ENCODE measurements at regions not wholly inside any gene's neighbourhood (a gene's known extent, or its start where the extent isn't known, plus 50 kb on each side); places are given as distances from the start of the nearest gene placed in this dataset.

DNA sequence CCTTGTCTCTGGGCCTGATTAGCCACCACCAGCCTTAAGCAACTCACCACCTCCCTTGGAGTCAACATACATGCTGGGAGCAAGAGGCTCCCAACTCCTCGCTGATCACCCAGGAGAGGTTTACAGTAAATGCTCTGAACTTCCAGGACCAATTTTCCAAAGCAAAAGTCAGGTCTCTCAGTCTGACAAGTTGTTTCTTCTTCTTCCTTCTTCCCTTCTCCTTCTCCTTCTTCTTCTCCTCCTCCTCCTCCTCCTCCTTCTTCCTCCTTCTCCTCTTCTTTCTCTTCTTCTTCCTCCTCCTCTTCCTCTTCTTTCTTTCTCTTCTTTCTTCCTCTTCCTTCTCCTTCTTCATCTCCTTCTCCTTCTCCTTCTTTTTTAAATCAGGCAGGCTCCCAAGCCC lies 148.2 kb downstream of the NECTIN1 start:
- H3K36me3 ChIP-seq (replicated peaks in 1 of 2), result no peaks in the 10 kb centered on the region
- DNase-seq, result no peak
- TF ChIP-seq POLR2A (IDR thresholded peaks at IDR 0.05), result no peak
- TF ChIP-seq, protein P1, sequence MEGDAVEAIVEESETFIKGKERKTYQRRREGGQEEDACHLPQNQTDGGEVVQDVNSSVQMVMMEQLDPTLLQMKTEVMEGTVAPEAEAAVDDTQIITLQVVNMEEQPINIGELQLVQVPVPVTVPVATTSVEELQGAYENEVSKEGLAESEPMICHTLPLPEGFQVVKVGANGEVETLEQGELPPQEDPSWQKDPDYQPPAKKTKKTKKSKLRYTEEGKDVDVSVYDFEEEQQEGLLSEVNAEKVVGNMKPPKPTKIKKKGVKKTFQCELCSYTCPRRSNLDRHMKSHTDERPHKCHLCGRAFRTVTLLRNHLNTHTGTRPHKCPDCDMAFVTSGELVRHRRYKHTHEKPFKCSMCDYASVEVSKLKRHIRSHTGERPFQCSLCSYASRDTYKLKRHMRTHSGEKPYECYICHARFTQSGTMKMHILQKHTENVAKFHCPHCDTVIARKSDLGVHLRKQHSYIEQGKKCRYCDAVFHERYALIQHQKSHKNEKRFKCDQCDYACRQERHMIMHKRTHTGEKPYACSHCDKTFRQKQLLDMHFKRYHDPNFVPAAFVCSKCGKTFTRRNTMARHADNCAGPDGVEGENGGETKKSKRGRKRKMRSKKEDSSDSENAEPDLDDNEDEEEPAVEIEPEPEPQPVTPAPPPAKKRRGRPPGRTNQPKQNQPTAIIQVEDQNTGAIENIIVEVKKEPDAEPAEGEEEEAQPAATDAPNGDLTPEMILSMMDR (IDR thresholded peaks at IDR 0.05), result no peak
- intact Hi-C loops (cut with DNase I), result no loop called here
- H3K4me3 ChIP-seq, result no peak overlapping the region
- 76 to 96% (median 90%) methylated on average over 1 of the region's 1 CpG for WGBS, 4 donors
- H3K27ac ChIP-seq, result no peak overlapping the region
- peaks cover 13 to 14% of the 10 kb centered on the region in 2 donors for H3K4me1 ChIP-seq (replicated peaks in 1 of 2)
- peaks cover 12% of the 10 kb centered on the region for H3K27me3 ChIP-seq
- no peaks in the 10 kb centered on the region for H3K9me3 ChIP-seq (replicated peaks in 1 of 3)

GRCh38 chr11:119580081-119580480 lies 148.9 kb downstream of the NECTIN1 start:
- DNase-seq, result no peak
- 64 to 80% (median 70%) methylated on average over 3 of the region's 3 CpGs for WGBS, 4 donors
- Histone ChIP-seq H3K4me3 (no peak overlapping the region), H3K4me1 (replicated peaks in 1 of 2) (peaks cover 10 to 11% of the 10 kb centered on the region in 2 donors), H3K9me3 (replicated peaks in 1 of 3) (no peaks in the 10 kb centered on the region), H3K27me3 (peaks cover 9% of the 10 kb centered on the region), H3K36me3 (replicated peaks in 1 of 2) (no peaks in the 10 kb centered on the region), H3K27ac (no peak overlapping the region)
- no peak for TF ChIP-seq POLR2A (IDR thresholded peaks at IDR 0.05)
- TF ChIP-seq, protein P1 (IDR thresholded peaks at IDR 0.05), result no peak
- intact Hi-C loops (cut with DNase I), result no loop called here

DNA sequence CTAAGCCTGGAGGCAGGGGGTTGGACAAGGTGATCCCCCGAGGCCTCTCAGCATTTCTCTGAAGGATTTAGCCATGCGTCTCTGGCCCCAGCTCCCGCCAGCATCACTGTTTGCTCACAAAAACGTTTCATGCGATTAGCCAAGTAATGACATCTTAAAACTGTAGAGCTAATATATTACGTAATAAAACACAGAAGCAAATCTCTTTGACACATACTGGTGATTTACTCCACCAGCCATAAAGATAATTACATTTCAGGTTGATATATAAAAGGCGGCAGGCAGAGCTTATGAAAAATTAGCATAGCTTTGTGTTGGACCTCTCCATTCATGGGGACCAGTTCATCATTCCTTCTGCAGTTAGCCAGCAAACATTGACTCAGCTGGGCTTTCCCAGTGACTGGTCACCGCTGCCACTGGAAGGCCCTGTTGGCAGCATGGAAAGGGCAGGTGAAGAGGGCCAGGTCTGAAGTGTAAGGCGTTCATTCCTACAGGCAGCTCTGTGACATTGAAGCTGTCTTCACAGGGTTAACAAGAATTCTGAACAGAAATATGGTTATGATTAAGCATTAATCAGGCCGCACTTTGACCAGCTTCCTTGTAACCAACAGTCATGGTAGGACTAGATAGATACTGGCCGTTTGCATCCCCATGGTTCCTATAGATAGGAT lies 150.3 kb downstream of the NECTIN1 start:
- Histone ChIP-seq H3K27ac (no peak overlapping the region), H3K9me3 (replicated peaks in 1 of 3) (no peaks in the 10 kb centered on the region), H3K36me3 (replicated peaks in 1 of 2) (no peaks in the 10 kb centered on the region), H3K27me3 (no peaks in the 10 kb centered on the region), H3K4me3 (no peak overlapping the region), H3K4me1 (replicated peaks in 1 of 2) (no peaks in the 10 kb centered on the region)
- intact Hi-C loops (cut with DNase I), result no loop called here
- DNase-seq, result no peak
- TF ChIP-seq, protein P1 (IDR thresholded peaks at IDR 0.05), result no peak
- TF ChIP-seq POLR2A (IDR thresholded peaks at IDR 0.05), result no peak
- WGBS, 4 donors, result 62 to 65% (median 64%) methylated on average over 11 of the region's 11 CpGs

DNA sequence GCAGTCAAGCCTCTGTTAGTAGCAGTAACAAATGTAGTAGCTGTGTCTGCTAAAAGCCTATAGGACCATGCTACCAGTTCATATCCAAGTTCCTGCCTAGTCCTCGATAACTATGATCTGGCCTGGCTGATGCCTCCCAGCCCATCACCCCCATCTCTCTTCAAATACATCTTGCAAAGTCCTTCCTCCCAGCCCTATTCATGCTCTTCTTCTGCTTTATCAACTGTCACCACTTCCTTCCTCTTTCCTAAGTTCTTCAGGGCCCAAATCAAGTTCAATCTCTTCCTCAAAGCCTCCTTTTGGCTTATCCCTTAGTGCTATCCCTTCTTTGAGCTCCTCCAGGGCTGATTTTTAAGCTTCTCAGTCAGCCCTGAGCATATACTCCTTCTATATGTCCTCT lies 150.9 kb upstream of the THY1 start:
- no peaks in the 10 kb centered on the region for H3K27me3 ChIP-seq
- no peaks in the 10 kb centered on the region for H3K36me3 ChIP-seq (replicated peaks in 1 of 2)
- DNase-seq, result peak in 2 of 7 donors; percentile 13 to 33
- no peaks in the 10 kb centered on the region for H3K4me1 ChIP-seq (replicated peaks in 1 of 2)
- intact Hi-C loops (cut with DNase I), result no loop called here
- TF ChIP-seq POLR2A (IDR thresholded peaks at IDR 0.05), result no peak
- TF ChIP-seq, protein P1 (IDR thresholded peaks at IDR 0.05), result no peak
- H3K27ac ChIP-seq, result no peak overlapping the region
- no peak overlapping the region for H3K4me3 ChIP-seq
- no peaks in the 10 kb centered on the region for H3K9me3 ChIP-seq (replicated peaks in 1 of 3)
- 59 to 71% (median 63%) methylated on average over 1 of the region's 1 CpG for WGBS, 4 donors
